GM18498 (cell line): ENCODE measurements at regions not wholly inside any gene's neighbourhood (a gene's known extent, or its start where the extent isn't known, plus 50 kb on each side); places are given as distances from the start of the nearest gene placed in this dataset.
"Not testable (repeated sequence)": the region's sequence is repeated elsewhere in the genome, so short reads cannot be mapped to it uniquely, and the experiment has no call there.

ENCODE experiments used
- ATAC-seq: cut with Tn5 transposase; IDR thresholded peaks from one replicate; pipeline ENCODE4 v1.9.1; 2021; ENCODE audit warnings: mild to moderate bottlenecking, moderate library complexity; ENCODE audit not compliant: unreplicated experiment

GRCh38 chr15:31177951-31178350 lies 76.4 kb upstream of the TRPM1 start:
- ATAC-seq = no peak

GRCh38 chr15:31178705-31179104 lies 77.2 kb upstream of the TRPM1 start:
- ATAC-seq = no peak

DNA sequence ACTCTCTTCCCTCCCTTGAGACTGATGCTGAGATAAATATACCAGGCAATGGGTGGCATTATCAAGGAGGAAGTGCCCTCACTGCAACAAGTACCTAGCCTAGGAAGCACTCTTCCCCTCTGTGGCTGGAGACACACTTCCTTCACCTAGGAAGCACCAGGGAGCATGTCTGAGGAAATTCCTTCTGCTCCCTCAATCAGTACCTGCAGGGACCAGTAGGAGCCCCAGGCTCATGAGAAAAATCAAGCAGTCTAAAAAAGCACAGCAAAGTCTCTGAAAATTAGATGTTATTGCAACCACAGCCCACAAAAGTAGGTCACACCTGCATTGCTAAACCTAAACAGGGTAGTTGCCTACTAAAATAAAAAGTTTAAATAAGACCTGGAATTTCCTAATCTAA lies 78.2 kb upstream of the TRPM1 start:
- ATAC-seq = no peak

GRCh38 chr15:31193291-31193690 lies 91.8 kb upstream of the TRPM1 start:
- ATAC-seq = no peak

- ATAC-seq = no peak
These were observed 94.3 kb upstream of the TRPM1 start for GRCh38 chr15:31195871-31196270.

DNA sequence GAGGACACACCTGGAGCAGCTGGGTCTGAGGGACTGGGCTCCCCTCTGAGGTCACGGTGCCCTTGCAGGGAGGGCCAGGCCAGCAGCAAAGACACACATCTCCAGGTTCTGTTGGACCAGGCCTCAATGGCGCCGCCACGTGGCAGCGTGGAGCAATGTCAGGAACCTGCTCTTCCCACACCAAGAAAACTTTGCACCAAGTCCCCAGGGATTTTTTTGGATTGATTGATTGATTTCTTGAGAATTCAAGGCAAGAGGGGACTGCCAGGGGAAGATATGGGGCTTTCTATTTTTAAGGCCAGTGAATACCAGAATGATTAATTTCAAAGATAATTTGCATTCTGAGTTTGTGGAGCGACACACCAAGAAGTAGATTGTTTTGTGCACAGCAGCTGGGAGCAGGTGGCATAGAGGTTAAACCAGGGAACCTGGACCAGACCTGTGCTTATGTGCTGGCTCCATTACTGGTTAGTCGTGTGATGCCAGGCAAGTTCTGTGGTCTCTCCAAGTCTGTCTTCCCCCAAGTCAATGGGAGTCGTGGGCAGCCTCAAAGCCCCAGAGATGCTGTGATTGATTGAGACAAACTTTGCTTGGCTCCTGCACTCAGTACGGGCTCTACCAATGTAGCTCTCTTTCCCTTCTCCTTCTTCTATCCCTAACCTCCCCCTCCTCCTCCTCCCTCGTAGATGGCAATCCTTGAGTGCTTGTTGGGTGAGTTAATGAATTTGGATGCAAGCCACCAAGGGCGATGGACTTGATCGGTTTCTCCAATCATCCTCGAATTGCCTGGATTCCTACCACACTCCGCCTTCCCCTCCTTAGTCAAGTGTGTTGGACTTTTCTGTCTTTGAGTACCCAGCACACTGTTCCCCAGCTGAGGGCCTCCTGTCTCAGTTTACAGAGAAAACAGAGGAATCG lies 96.2 kb upstream of the TRPM1 start:
- ATAC-seq = no peak

DNA sequence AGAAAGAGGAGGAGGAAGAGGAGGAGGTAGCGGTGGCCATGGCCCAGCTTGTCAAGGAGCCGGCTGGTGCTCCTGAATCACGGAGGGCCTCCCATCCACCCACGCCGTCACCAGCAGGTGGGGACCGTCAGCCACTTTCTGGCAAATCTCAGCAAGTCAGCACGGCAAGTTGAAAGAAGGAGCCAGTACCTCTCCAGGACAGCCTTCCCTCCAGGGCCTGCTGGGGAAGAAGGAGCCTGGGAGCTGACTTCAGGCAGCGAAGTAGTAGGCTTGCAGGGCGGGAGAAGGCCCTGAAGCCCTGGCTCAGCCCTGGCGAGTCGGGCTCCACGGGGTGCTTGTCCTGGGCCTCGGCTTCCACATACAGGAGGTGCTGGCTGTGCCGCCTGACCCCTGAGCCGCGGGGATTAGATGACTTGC lies 99.2 kb upstream of the TRPM1 start:
- no peak for ATAC-seq

DNA sequence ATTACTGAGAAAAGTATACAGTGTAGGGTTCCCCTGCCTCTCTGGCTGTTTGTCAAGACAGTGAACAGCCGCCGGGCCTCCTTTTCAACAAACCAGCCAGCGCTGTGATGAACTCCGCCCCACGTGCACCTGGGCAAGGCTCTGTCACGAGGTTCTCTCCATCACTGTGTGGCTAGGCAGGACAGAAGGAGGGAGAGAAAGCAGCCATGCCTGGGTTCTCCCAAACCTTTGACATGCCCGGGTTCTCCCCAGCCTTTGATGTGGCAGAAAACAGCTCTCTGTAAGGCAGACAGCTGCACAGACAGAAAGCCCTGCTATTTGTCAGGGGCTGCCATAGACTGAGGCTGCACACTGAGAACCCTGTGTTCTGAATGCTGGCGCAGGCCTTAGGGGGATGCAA lies 101.4 kb upstream of the TRPM1 start:
- no peak for ATAC-seq

DNA sequence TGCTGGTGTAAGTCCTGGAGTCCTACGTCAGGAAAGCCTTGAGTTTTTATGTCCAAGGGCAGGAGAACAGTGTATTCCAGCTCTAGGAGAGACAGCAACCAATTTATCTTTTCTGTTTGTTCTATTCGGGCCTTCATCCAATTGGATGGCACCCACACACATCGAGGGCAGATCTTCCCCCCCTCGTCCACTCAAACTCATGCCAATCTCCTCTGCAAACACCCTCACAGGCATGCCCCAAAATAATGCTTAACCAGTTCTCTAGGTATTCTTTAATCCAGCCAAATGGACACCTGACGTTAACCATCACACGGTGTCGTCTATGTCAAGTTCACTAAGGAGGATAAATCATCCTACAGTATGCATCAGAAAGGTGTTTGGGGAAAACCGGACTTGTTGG lies 102.5 kb upstream of the TRPM1 start:
- no peak for ATAC-seq

- no peak for ATAC-seq
These were observed 105.1 kb upstream of the TRPM1 start for GRCh38 chr15:31206386-31207181.

GRCh38 chr15:31207246-31207645 lies 105.7 kb upstream of the TRPM1 start:
- ATAC-seq = no peak

- ATAC-seq = not testable (repeated sequence)
These were observed 106.3 kb upstream of the TRPM1 start for GRCh38 chr15:31207861-31208260.

DNA sequence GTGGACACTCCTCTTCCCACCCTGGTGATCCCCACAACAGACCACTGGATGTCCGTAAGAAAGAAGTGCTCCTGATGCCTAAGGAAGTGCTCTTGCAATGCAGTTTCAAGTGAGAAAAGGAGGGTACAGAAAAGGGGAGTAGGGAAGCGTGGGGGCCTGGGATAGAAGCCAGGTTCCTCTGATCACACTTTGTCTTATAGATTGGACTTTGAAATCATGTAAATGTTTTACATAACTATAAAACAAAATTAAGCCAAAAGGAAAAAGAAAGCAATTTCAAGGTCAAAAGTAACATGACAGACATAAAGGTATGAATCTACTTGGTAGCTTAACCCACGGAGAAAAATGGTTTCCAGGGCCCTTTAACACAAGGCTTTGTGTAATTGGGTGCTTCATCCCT lies 107.3 kb upstream of the TRPM1 start:
- ATAC-seq = no peak

GRCh38 chr15:31211353-31211752 lies 109.8 kb upstream of the TRPM1 start:
- no peak for ATAC-seq

- ATAC-seq = no peak
These were observed 111.0 kb upstream of the TRPM1 start for GRCh38 chr15:31212326-31213080.

DNA sequence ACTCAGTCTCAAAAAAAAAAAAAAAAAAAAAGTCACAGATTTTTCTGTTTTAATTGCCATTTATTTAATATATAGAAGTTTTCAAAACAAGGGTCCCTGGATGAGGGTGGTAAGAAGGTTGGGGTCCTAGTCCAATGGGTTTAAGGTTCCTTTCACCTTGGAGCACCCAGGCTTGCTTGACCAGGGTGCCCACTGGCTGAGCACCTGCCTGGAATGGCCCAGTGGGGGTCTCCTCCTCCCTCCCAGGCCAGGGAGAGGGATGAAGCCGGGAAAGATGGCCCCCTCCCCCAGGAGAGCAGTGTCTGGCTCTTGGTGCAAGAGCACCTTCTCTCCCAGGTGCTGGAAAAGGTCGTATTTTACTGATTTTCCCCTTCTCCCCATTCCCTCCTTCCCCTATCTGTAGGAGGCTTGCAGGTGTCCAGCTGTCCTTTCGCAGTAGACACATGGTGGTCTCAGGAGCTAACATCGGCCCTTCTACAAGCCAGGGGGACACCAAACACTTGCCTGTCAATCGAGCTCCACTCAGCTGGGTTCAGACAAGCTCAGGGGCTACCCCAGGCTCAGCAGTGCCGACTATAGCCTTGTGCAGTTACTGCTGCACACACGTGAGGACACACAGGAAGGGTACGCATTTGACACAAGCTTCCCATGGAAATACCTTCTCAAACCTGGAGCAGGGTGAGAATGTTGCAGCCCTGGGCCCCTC lies 112.3 kb upstream of the KLF13 start:
- no peak for ATAC-seq

- ATAC-seq = no peak
These were observed 111.7 kb upstream of the KLF13 start for GRCh38 chr15:31214864-31215489.

- peak; percentile 78 for ATAC-seq
These were observed 111.0 kb upstream of the KLF13 start for GRCh38 chr15:31215490-31216214.

GRCh38 chr15:31216215-31216911 lies 110.3 kb upstream of the KLF13 start:
- ATAC-seq = peak; percentile 41
